Loucy (cell line): ENCODE measurements at regions not wholly inside any gene's neighbourhood (a gene's known extent, or its start where the extent isn't known, plus 50 kb on each side); places are given as distances from the start of the nearest gene placed in this dataset.

Experiments
- H2AFZ ChIP-seq: fragments of 200-600 bp; sonication (generic); 2 replicates; pipeline ENCODE4 v1.6.0; 2016; ENCODE audit warnings: antibody characterized with exemption, mild to moderate bottlenecking, low read length, moderate library complexity
- H3F3A ChIP-seq: fragments of 200-600 bp; 2 replicates; pipeline ENCODE4 v1.6.0; 2016; ENCODE audit warnings: antibody characterized with exemption, low read depth, mild to moderate bottlenecking
- H3K27me3 ChIP-seq: fragments of 200-600 bp; sonication (generic); 2 replicates; pipeline ENCODE4 v1.6.1; 2014; ENCODE audit warnings: low read length, mild to moderate bottlenecking; ENCODE audit not compliant: insufficient read depth, poor library complexity, severe bottlenecking
- H3K36me3 ChIP-seq: fragments of 200-600 bp; sonication (generic); 2 replicates; pipeline ENCODE4 v1.6.1; 2016; ENCODE audit warnings: low read length; ENCODE audit not compliant: insufficient read depth
- H3K4me1 ChIP-seq: fragments of 200-600 bp; sonication (generic); 2 replicates; pipeline ENCODE4 v1.5.1; 2014; ENCODE audit warnings: low read length, mild to moderate bottlenecking; ENCODE audit not compliant: insufficient read depth, poor library complexity, severe bottlenecking
- H3K4me2 ChIP-seq: fragments of 200-600 bp; sonication (generic); 2 replicates; pipeline ENCODE4 v1.6.0; 2014; ENCODE audit warnings: antibody characterized with exemption, low read length, low read depth, mild to moderate bottlenecking; ENCODE audit not compliant: poor library complexity, severe bottlenecking
- H3K4me3 ChIP-seq: fragments of 200-600 bp; sonication (generic); 2 replicates; pipeline ENCODE4 v1.5.1; 2014; ENCODE audit warnings: low read length, mild to moderate bottlenecking, mixed read lengths; ENCODE audit not compliant: poor library complexity, severe bottlenecking
- H3K79me2 ChIP-seq: fragments of 200-600 bp; sonication (generic); 2 replicates; pipeline ENCODE4 v1.6.1; 2014; ENCODE audit warnings: low read length; ENCODE audit not compliant: insufficient read depth
- H3K9ac ChIP-seq: fragments of 200-600 bp; sonication (generic); 2 replicates; pipeline ENCODE4 v1.6.0; 2014; ENCODE audit warnings: mild to moderate bottlenecking, low read depth, low read length, moderate library complexity; ENCODE audit not compliant: poor library complexity, severe bottlenecking
- H3K9me2 ChIP-seq: fragments of 200-600 bp; sonication (generic); replicated peaks from 2 replicates; pipeline ENCODE4 v1.6.1; 2016; ENCODE audit warnings: low read depth, low read length, mixed read lengths
- H3K9me3 ChIP-seq: fragments of 200-600 bp; sonication (generic); 2 replicates; pipeline ENCODE4 v1.6.1; 2014; ENCODE audit warnings: mild to moderate bottlenecking, antibody characterized with exemption, low read length, low read depth; ENCODE audit not compliant: insufficient read depth
- H4K20me1 ChIP-seq: fragments of 200-600 bp; sonication (generic); 2 replicates; pipeline ENCODE4 v1.6.0; 2014; ENCODE audit warnings: antibody characterized with exemption, low read length, mild to moderate bottlenecking; ENCODE audit not compliant: insufficient read depth, poor library complexity, severe bottlenecking
- CTCF ChIP-seq: fragments of 200-600 bp; sonication (generic); conservative IDR thresholded peaks from 2 replicates; pipeline ENCODE4 v1.5.1; 2014; ENCODE audit warnings: mild to moderate bottlenecking, antibody characterized with exemption, low read length
- EZH2phosphoT487 ChIP-seq: fragments of 200-600 bp; IDR thresholded peaks from 2 replicates; pipeline ENCODE4 v1.6.1; 2018; ENCODE audit warnings: antibody characterized with exemption, mild to moderate bottlenecking, moderate library complexity, borderline replicate concordance

- Histone ChIP-seq H3K36me3 (no peaks in the 10 kb centered on the region), H3K27me3 (no peaks in the 10 kb centered on the region), H4K20me1 (no peaks in the 10 kb centered on the region), H3K9me3 (no peaks in the 10 kb centered on the region), H3K4me2 (peak overlapping the region; percentile 19), H2AFZ (no peak overlapping the region), H3K4me1 (peaks cover 22% of the 10 kb centered on the region), H3K9me2 (no peaks in the 10 kb centered on the region), H3K4me3 (no peak overlapping the region), H3K9ac (peak overlapping the region; percentile 13), H3F3A (no peaks in the 10 kb centered on the region), H3K79me2 (no peaks in the 10 kb centered on the region)
- TF ChIP-seq EZH2phosphoT487: no peak
- TF ChIP-seq CTCF: no peak
Observed at GRCh38 chr1:58090640-58091039, 455.9 kb downstream of the OMA1 start.

- Histone ChIP-seq H3K9ac (no peak overlapping the region), H3K9me2 (no peaks in the 10 kb centered on the region), H3K27me3 (no peaks in the 10 kb centered on the region), H4K20me1 (no peaks in the 10 kb centered on the region), H3F3A (no peaks in the 10 kb centered on the region), H3K4me3 (no peak overlapping the region), H3K36me3 (no peaks in the 10 kb centered on the region), H3K79me2 (no peaks in the 10 kb centered on the region), H3K9me3 (no peaks in the 10 kb centered on the region), H2AFZ (no peak overlapping the region), H3K4me1 (peaks cover 18% of the 10 kb centered on the region), H3K4me2 (peak overlapping the region; percentile 23)
- TF ChIP-seq CTCF: no peak
- no peak for TF ChIP-seq EZH2phosphoT487
Observed at GRCh38 chr1:58089898-58090534, 456.5 kb downstream of the OMA1 start.

GRCh38 chr1:58084266-58084665 lies 462.3 kb downstream of the OMA1 start:
- Histone ChIP-seq H2AFZ (no peak overlapping the region), H3K9me3 (no peaks in the 10 kb centered on the region), H3F3A (no peaks in the 10 kb centered on the region), H4K20me1 (no peaks in the 10 kb centered on the region), H3K4me3 (no peak overlapping the region), H3K36me3 (no peaks in the 10 kb centered on the region), H3K9me2 (no peaks in the 10 kb centered on the region), H3K4me2 (no peak overlapping the region), H3K4me1 (no peaks in the 10 kb centered on the region), H3K27me3 (no peaks in the 10 kb centered on the region), H3K79me2 (no peaks in the 10 kb centered on the region), H3K9ac (no peak overlapping the region)
- TF ChIP-seq CTCF: no peak
- TF ChIP-seq EZH2phosphoT487: no peak
